ENCODE measurements at regions not wholly inside any gene's neighbourhood (a gene's known extent, or its start where the extent isn't known, plus 50 kb on each side); places are given as distances from the start of the nearest gene placed in this dataset.

GRCh38 chr16:86806181-86806837 lies 228.0 kb downstream of the FOXL1 start (continued):
- TF ChIP-seq HOXB5 (CRISPR knock-in tag; IDR thresholded peaks at IDR 0.05) (no peak), RCOR1 (IDR thresholded peaks at IDR 0.05; ENCODE audit: low read depth, low read length) (no peak)

GRCh38 chr16:86806838-86807351 lies 228.5 kb downstream of the FOXL1 start:
- no peaks in the 10 kb centered on the region for H3K9me3 ChIP-seq
- 86% methylated on average over 22 of the region's 22 CpGs for WGBS (ENCODE audit: missing lambda C conversion rate)
- no peak overlapping the region for H3K4me3 ChIP-seq
- no peak for DNase-seq (ENCODE audit: low read depth in 1 of 2, low spot score in 1 of 2)
- no peak for FAIRE-seq
- no peak overlapping the region for H3K4me2 ChIP-seq
- TF ChIP-seq REST (IDR thresholded peaks at IDR 0.05) (no peak), CHD4 (IDR thresholded peaks at IDR 0.05; ENCODE audit: borderline replicate concordance) (no peak), SREBF2 (IDR thresholded peaks at IDR 0.05) (no peak), CHD2 (IDR thresholded peaks at IDR 0.05; ENCODE audit: low read length, partially characterized antibody) (no peak), CBX2 (IDR thresholded peaks at IDR 0.05; ENCODE audit: borderline replicate concordance, low read depth) (no peak), BCL3 (IDR thresholded peaks at IDR 0.05) (no peak), JUN (IDR thresholded peaks at IDR 0.05) (no peak), HOXB13 (CRISPR knock-in tag; IDR thresholded peaks at IDR 0.05; ENCODE audit: low read depth) (no peak), ELK1 (IDR thresholded peaks at IDR 0.05; ENCODE audit: low read depth, low read length) (no peak), EHMT2 (IDR thresholded peaks at IDR 0.05; ENCODE audit: low read depth) (no peak), EHF (CRISPR knock-in tag; IDR thresholded peaks at IDR 0.05) (no peak), SMC3 (IDR thresholded peaks at IDR 0.05) (no peak), PHF8 (IDR thresholded peaks at IDR 0.05; ENCODE audit: borderline replicate concordance, low read depth) (no peak), GATA3 (IDR thresholded peaks at IDR 0.05; ENCODE audit: borderline replicate concordance) (no peak), HEYL (CRISPR knock-in tag; IDR thresholded peaks at IDR 0.05) (no peak), ZC3H11A (IDR thresholded peaks at IDR 0.05) (no peak), ATOH8 (CRISPR knock-in tag; IDR thresholded peaks at IDR 0.05; ENCODE audit: low read depth) (no peak)
- H3K4me1 ChIP-seq, result peaks cover 16% of the 10 kb centered on the region
- ChIA-PET CTCF (interaction anchor here (1.4 to 2.3 kb wide), 5 partner anchors 8 to 256 kb away, joined by 5 to 9 read pairs (median 8); no protein-coding TSS in a partner anchor), POLR2A (no interaction called here)
- H3K27ac ChIP-seq, result no peak overlapping the region
- no peak for ATAC-seq

All from A549 (cell line).